CD4-positive, alpha-beta memory T cell (primary cell): ENCODE measurements at regions not wholly inside any gene's neighbourhood (a gene's known extent, or its start where the extent isn't known, plus 50 kb on each side); places are given as distances from the start of the nearest gene placed in this dataset.

Experiments
- CTCF ChIA-PET: fragments of 350-600 bp; sonication (Branson Sonifier 250); formaldehyde crosslinking; loops from one replicate; lab custom pipeline; 2021; ENCODE audit warnings: inconsistent platforms; ENCODE audit not compliant: partially characterized antibody; lab: Charles Lee
- POLR2A ChIA-PET: fragments of 350-600 bp; sonication (Branson Sonifier 250); formaldehyde crosslinking; loops from one replicate; lab custom pipeline; 2021; ENCODE audit not compliant: partially characterized antibody; lab: Charles Lee
- DNase-seq, 5 donors: peaks; one replicate each; pipeline versions ENCODE4 v3.0.0 to v3.0.0-alpha.2; 2020 to 2022; ENCODE audit warnings: mixed read lengths in 1 of 5
- H3K27ac ChIP-seq: one replicate; pipeline ENCODE4 v1.7.0; 2013; ENCODE audit warnings: low read depth, low read length
- H3K27me3 ChIP-seq: 2 replicates; pipeline ENCODE4 v1.7.0; 2013; ENCODE audit warnings: mild to moderate bottlenecking, low read length, moderate library complexity; ENCODE audit not compliant: insufficient read depth
- H3K36me3 ChIP-seq: 2 replicates; pipeline ENCODE4 v1.7.0; 2013; ENCODE audit warnings: mild to moderate bottlenecking, low read length, moderate library complexity; ENCODE audit not compliant: insufficient read depth
- H3K4me1 ChIP-seq: 2 replicates; pipeline ENCODE4 v1.7.0; 2013; ENCODE audit warnings: mild to moderate bottlenecking, low read length, moderate library complexity; ENCODE audit not compliant: insufficient read depth
- H3K4me3 ChIP-seq, 2 donors: one replicate each; pipeline ENCODE4 v1.7.0; 2013; ENCODE audit warnings: low read length in 2 of 2, mild to moderate bottlenecking in 1 of 2
- H3K9me3 ChIP-seq, 2 donors: one replicate each; pipeline ENCODE4 v1.7.0; 2013; ENCODE audit warnings: low read length in 2 of 2, control low read depth in 1 of 2; ENCODE audit not compliant: control insufficient read depth in 1 of 2
- H3K27ac Mint-ChIP-seq, 7 donors: one replicate each; pipeline ENCODE4 v1.8.0; 2020 to 2021; ENCODE audit warnings: mixed read lengths in 7 of 7, mild to moderate bottlenecking in 6 of 7, inconsistent platforms in 3 of 7, moderate library complexity in 3 of 7
- H3K27me3 Mint-ChIP-seq, 2 donors: one replicate each; pipeline ENCODE4 v1.8.0; 2020 to 2021; ENCODE audit warnings: mixed read lengths in 2 of 2
- H3K36me3 Mint-ChIP-seq, 2 donors: one replicate each; pipeline ENCODE4 v1.8.0; 2020 to 2021; ENCODE audit warnings: mixed read lengths in 2 of 2, inconsistent platforms in 1 of 2, mild to moderate bottlenecking in 1 of 2
- H3K4me1 Mint-ChIP-seq, 4 donors: one replicate each; pipeline ENCODE4 v1.8.0; 2020 to 2021; ENCODE audit warnings: mixed read lengths in 4 of 4, mild to moderate bottlenecking in 1 of 4
- H3K4me3 Mint-ChIP-seq, 8 donors: one replicate each; pipeline ENCODE4 v1.8.0; 2020 to 2021; ENCODE audit warnings: mixed read lengths in 8 of 8, mild to moderate bottlenecking in 7 of 8, moderate library complexity in 6 of 8, inconsistent platforms in 3 of 8
- H3K9me3 Mint-ChIP-seq, 8 donors: one replicate each; pipeline ENCODE4 v1.8.0; 2020 to 2021; ENCODE audit warnings: mixed read lengths in 8 of 8, mild to moderate bottlenecking in 5 of 8, inconsistent platforms in 3 of 8, moderate library complexity in 1 of 8
- intact Hi-C: fragments of 100-400 bp; cut with micrococcal nuclease; formaldehyde crosslinking; loops from one replicate; pipeline ENCODE4 v1.15.1; 2023

- peak overlapping the region; percentile 63 to 85 (median 78) for H3K4me3 Mint-ChIP-seq
- Histone ChIP-seq H3K4me1 (peaks cover 5% of the 10 kb centered on the region), H3K4me3 (no peak overlapping the region), H3K36me3 (no peaks in the 10 kb centered on the region), H3K27ac (no peak overlapping the region), H3K9me3 (no peaks in the 10 kb centered on the region), H3K27me3 (no peaks in the 10 kb centered on the region)
- intact Hi-C loops, result no loop called here
- peaks cover 4 to 11% (median 9%) of the 10 kb centered on the region in 4 donors for H3K4me1 Mint-ChIP-seq
- H3K9me3 Mint-ChIP-seq, result peaks cover 0 to 7% (median 2%) of the 10 kb centered on the region in 8 donors
- ChIA-PET POLR2A (no interaction called here), CTCF (no interaction called here)
- H3K27me3 Mint-ChIP-seq, result peaks cover 0 to 1% of the 10 kb centered on the region in 2 donors
- H3K36me3 Mint-ChIP-seq, result no peaks in the 10 kb centered on the region
- DNase-seq, result peak in 3 of 5 donors; percentile 3 to 7 (median 4)
- H3K27ac Mint-ChIP-seq, result peak overlapping the region in 1 of 7 donors; percentile 39
Measured at GRCh38 chr7:17463511-17464085, 165.1 kb downstream of the AHR start.

DNA sequence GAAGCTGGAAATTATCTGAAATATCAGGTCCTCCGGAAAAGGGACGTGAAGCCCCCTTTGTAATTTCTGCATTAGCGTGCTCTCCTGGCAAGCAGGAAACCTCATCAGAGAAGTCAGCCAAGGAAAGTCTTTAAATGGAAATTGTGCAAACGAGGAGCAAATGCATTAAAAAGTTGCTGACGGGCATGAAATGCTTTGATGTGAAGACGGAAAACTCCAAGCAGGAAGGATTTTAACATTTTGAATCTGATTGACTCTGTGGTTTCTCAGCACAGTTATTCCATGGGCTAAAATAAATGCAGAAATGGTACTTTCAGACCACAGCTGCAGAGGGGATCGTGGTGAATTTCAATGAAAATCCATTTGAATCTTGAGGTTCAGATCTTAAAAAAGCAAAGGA is 167.8 kb downstream of the AHR start:
- Mint-ChIP-seq H3K9me3 (no peaks in the 10 kb centered on the region), H3K27me3 (peaks cover 0 to 1% of the 10 kb centered on the region in 2 donors), H3K36me3 (no peaks in the 10 kb centered on the region), H3K4me1 (peaks cover 4 to 11% (median 9%) of the 10 kb centered on the region in 4 donors), H3K4me3 (peak overlapping the region in 1 of 8 donors; percentile 15), H3K27ac (peak overlapping the region in 1 of 7 donors; percentile 11)
- ChIA-PET POLR2A (no interaction called here), CTCF (no interaction called here)
- Histone ChIP-seq H3K9me3 (no peaks in the 10 kb centered on the region), H3K36me3 (no peaks in the 10 kb centered on the region), H3K27me3 (no peaks in the 10 kb centered on the region), H3K4me3 (no peak overlapping the region), H3K4me1 (peaks cover 5% of the 10 kb centered on the region), H3K27ac (no peak overlapping the region)
- intact Hi-C loops, result no loop called here
- DNase-seq, result no peak

- H3K4me3 Mint-ChIP-seq, result no peak overlapping the region
- H3K27me3 ChIP-seq, result no peaks in the 10 kb centered on the region
- H3K27ac ChIP-seq, result no peak overlapping the region
- H3K36me3 Mint-ChIP-seq, result no peaks in the 10 kb centered on the region
- peaks cover 4 to 11% (median 9%) of the 10 kb centered on the region in 4 donors for H3K4me1 Mint-ChIP-seq
- intact Hi-C loops, result no loop called here
- no peak overlapping the region for H3K27ac Mint-ChIP-seq
- H3K9me3 Mint-ChIP-seq, result no peaks in the 10 kb centered on the region
- H3K4me3 ChIP-seq, result no peak overlapping the region
- ChIA-PET CTCF (no interaction called here), POLR2A (no interaction called here)
- peaks cover 5% of the 10 kb centered on the region for H3K4me1 ChIP-seq
- no peaks in the 10 kb centered on the region for H3K9me3 ChIP-seq
- no peaks in the 10 kb centered on the region for H3K36me3 ChIP-seq
- DNase-seq, result no peak
- peaks cover 0 to 1% of the 10 kb centered on the region in 2 donors for H3K27me3 Mint-ChIP-seq
Measured at GRCh38 chr7:17467386-17467945, 169.0 kb downstream of the AHR start.

DNA sequence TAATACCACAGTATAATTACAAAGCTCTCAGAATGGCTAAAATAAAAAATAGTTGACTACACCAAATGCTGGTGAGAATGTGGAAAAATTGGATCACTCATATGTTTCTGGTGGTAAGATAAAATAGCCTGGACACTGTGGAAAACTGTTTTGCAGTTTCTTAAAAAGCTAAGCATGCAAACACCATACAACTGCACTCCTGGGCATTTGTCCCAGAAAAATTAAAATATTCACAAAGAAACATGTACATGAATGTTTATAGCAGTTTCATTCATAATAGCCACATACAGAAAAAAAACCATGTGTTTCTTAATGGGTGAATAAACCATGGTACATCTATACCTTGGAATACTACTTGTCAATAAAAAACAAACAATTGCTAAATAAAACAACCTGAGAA is 172.9 kb downstream of the AHR start:
- Mint-ChIP-seq H3K27me3 (peaks cover 1 to 2% of the 10 kb centered on the region in 2 donors), H3K9me3 (no peaks in the 10 kb centered on the region), H3K36me3 (no peaks in the 10 kb centered on the region), H3K27ac (peak overlapping the region in 1 of 7 donors; percentile 5), H3K4me1 (peaks cover 0 to under 1% (median under 1%) of the 10 kb centered on the region in 4 donors), H3K4me3 (no peak overlapping the region)
- no peaks in the 10 kb centered on the region for H3K36me3 ChIP-seq
- H3K9me3 ChIP-seq, result no peaks in the 10 kb centered on the region
- intact Hi-C loops, result no loop called here
- no peak overlapping the region for H3K4me3 ChIP-seq
- H3K27ac ChIP-seq, result no peak overlapping the region
- ChIA-PET POLR2A (no interaction called here), CTCF (no interaction called here)
- no peak for DNase-seq
- H3K27me3 ChIP-seq, result no peaks in the 10 kb centered on the region
- no peaks in the 10 kb centered on the region for H3K4me1 ChIP-seq

DNA sequence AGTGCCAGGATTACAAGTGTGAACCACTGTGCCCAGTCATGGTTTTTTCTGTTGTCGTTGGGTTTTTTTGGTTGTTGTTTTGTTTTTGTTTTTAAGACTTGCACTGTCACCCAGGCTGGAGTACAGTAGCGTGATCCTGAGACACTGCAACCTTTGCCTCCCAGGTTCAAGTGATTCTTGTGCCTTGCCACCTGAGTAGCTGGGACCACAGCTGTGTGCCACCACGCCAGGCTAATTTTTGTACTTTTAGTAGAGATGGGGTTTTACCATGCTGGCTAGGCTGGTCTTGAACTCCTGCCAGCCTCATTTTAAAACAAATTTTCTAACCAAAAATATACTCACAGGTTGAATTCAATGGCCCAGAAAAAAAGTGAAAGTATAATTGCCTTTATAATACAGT is 174.1 kb downstream of the AHR start:
- Histone ChIP-seq H3K27ac (no peak overlapping the region), H3K27me3 (no peaks in the 10 kb centered on the region), H3K9me3 (no peaks in the 10 kb centered on the region), H3K36me3 (no peaks in the 10 kb centered on the region), H3K4me1 (no peaks in the 10 kb centered on the region), H3K4me3 (no peak overlapping the region)
- Mint-ChIP-seq H3K27me3 (peaks cover 1 to 2% of the 10 kb centered on the region in 2 donors), H3K9me3 (no peaks in the 10 kb centered on the region), H3K4me3 (no peak overlapping the region), H3K27ac (no peak overlapping the region), H3K4me1 (no peaks in the 10 kb centered on the region), H3K36me3 (no peaks in the 10 kb centered on the region)
- intact Hi-C loops, result no loop called here
- ChIA-PET CTCF (no interaction called here), POLR2A (no interaction called here)
- no peak for DNase-seq

GRCh38 chr7:17472939-17473338 is 174.5 kb downstream of the AHR start:
- Histone ChIP-seq H3K4me3 (no peak overlapping the region), H3K27me3 (no peaks in the 10 kb centered on the region), H3K27ac (no peak overlapping the region), H3K4me1 (no peaks in the 10 kb centered on the region), H3K9me3 (no peaks in the 10 kb centered on the region), H3K36me3 (no peaks in the 10 kb centered on the region)
- intact Hi-C loops, result no loop called here
- no peak for DNase-seq
- no peak overlapping the region for H3K27ac Mint-ChIP-seq
- no peaks in the 10 kb centered on the region for H3K4me1 Mint-ChIP-seq
- peaks cover 1 to 2% of the 10 kb centered on the region in 2 donors for H3K27me3 Mint-ChIP-seq
- no peak overlapping the region for H3K4me3 Mint-ChIP-seq
- no peaks in the 10 kb centered on the region for H3K36me3 Mint-ChIP-seq
- ChIA-PET CTCF (no interaction called here), POLR2A (no interaction called here)
- no peaks in the 10 kb centered on the region for H3K9me3 Mint-ChIP-seq

DNA sequence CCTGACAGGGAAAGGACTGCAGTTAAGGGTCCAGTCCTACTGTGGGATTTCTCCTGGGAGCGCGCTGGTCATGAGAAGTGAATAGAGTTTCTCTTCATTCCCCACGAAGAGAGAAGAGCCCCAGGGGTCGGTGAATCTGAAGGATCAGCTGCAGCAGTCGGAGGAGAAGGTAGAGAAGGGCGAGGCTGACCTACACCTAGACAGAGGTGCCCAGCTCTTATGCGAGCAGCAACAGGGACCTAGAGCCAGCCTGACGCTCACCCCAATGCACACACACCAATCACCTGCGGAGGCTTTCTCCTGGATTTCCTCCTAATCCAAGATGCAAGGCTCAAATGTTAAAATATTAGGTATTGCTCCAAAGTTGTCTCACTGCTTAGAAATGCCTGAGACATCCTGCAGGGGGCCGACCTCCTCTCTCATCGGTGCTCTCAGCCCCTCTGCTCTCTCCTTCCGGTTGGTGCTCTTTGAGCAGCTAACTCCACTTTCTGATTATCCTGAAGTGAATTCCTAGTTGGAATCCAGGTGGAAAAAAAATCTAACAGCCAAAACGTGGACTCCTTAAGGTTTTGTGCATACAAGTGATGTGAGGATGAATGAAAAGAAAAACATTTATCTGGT is 176.4 kb downstream of the AHR start:
- no peak overlapping the region for H3K4me3 ChIP-seq
- intact Hi-C loops, result no loop called here
- CTCF ChIA-PET, result interaction anchor here (0.7 to 0.8 kb wide), 2 partner anchors 21 to 492 kb away, joined by 3 to 4 read pairs; no protein-coding TSS in a partner anchor
- Mint-ChIP-seq H3K4me3 (no peak overlapping the region), H3K27me3 (peaks cover 0 to 2% of the 10 kb centered on the region in 2 donors), H3K36me3 (no peaks in the 10 kb centered on the region), H3K9me3 (no peaks in the 10 kb centered on the region), H3K4me1 (no peaks in the 10 kb centered on the region), H3K27ac (no peak overlapping the region)
- H3K9me3 ChIP-seq, result no peaks in the 10 kb centered on the region
- H3K36me3 ChIP-seq, result no peaks in the 10 kb centered on the region
- DNase-seq, result no peak
- POLR2A ChIA-PET, result no interaction called here
- H3K27me3 ChIP-seq, result no peaks in the 10 kb centered on the region
- no peaks in the 10 kb centered on the region for H3K4me1 ChIP-seq
- H3K27ac ChIP-seq, result no peak overlapping the region
